Osteoblast (primary cell): ENCODE measurements at regions not wholly inside any gene's neighbourhood (a gene's known extent, or its start where the extent isn't known, plus 50 kb on each side); places are given as distances from the start of the nearest gene placed in this dataset.

Experiments used
- DNase-seq: peaks from one replicate; pipeline ENCODE4 v3.0.0; 2011; ENCODE audit warnings: low spot score, mixed read lengths; ENCODE audit not compliant: insufficient read length; ENCODE audit errors: missing footprints
- H2AFZ ChIP-seq: 2 replicates; pipeline ENCODE4 v1.6.0; 2011; ENCODE audit warnings: mild to moderate bottlenecking, low read length
- H3K27ac ChIP-seq: 2 replicates; pipeline ENCODE4 v1.5.1; 2011; ENCODE audit warnings: mild to moderate bottlenecking, low read depth, low read length, moderate library complexity
- H3K27me3 ChIP-seq: 2 replicates; pipeline ENCODE4 v1.6.0; 2012; ENCODE audit warnings: mild to moderate bottlenecking, control low read depth, inconsistent platforms, low read length, moderate library complexity; ENCODE audit not compliant: insufficient read depth
- H3K36me3 ChIP-seq: 2 replicates; pipeline ENCODE4 v1.5.1; 2011; ENCODE audit warnings: mild to moderate bottlenecking, low read length, control low read depth, moderate library complexity; ENCODE audit not compliant: insufficient read depth
- H3K4me1 ChIP-seq: 2 replicates; pipeline ENCODE4 v1.5.1; 2011; ENCODE audit warnings: mild to moderate bottlenecking, low read length, control low read depth, moderate library complexity; ENCODE audit not compliant: insufficient read depth
- H3K4me2 ChIP-seq: 2 replicates; pipeline ENCODE4 v1.6.0; 2011; ENCODE audit warnings: mild to moderate bottlenecking, low read length; ENCODE audit not compliant: insufficient read depth
- H3K4me3 ChIP-seq: fragments of 200-600 bp; sonication (generic); 3 replicates; pipeline ENCODE4 v1.5.1; 2012; ENCODE audit warnings: mild to moderate bottlenecking, low read length, inconsistent platforms; ENCODE audit not compliant: insufficient read depth
- H3K79me2 ChIP-seq: 2 replicates; pipeline ENCODE4 v1.6.0; 2012; ENCODE audit warnings: mild to moderate bottlenecking, low read length, control low read depth, inconsistent platforms; ENCODE audit not compliant: insufficient read depth
- H3K9me3 ChIP-seq: 2 replicates; pipeline ENCODE4 v1.5.1; 2011; ENCODE audit warnings: low read depth, low read length, control low read depth
- H4K20me1 ChIP-seq: 2 replicates; pipeline ENCODE4 v1.6.0; 2012; ENCODE audit warnings: mild to moderate bottlenecking, low read length, control low read depth; ENCODE audit not compliant: insufficient read depth
- TF ChIP-seq, protein P1 (sequence below): IDR thresholded peaks from 2 replicates; pipeline ENCODE4 v1.5.1; 2011; ENCODE audit warnings: mild to moderate bottlenecking, low read depth, low read length, moderate library complexity; ENCODE audit errors: extremely low read depth

- Histone ChIP-seq H3K27ac (no peak overlapping the region), H3K27me3 (no peaks in the 10 kb centered on the region), H3K4me3 (no peak overlapping the region), H3K4me1 (no peaks in the 10 kb centered on the region), H3K79me2 (no peaks in the 10 kb centered on the region), H3K36me3 (no peaks in the 10 kb centered on the region), H2AFZ (no peak overlapping the region), H3K9me3 (peaks cover 2% of the 10 kb centered on the region), H3K4me2 (no peak overlapping the region), H4K20me1 (no peaks in the 10 kb centered on the region)
- no peak for DNase-seq
- TF ChIP-seq, protein P1, sequence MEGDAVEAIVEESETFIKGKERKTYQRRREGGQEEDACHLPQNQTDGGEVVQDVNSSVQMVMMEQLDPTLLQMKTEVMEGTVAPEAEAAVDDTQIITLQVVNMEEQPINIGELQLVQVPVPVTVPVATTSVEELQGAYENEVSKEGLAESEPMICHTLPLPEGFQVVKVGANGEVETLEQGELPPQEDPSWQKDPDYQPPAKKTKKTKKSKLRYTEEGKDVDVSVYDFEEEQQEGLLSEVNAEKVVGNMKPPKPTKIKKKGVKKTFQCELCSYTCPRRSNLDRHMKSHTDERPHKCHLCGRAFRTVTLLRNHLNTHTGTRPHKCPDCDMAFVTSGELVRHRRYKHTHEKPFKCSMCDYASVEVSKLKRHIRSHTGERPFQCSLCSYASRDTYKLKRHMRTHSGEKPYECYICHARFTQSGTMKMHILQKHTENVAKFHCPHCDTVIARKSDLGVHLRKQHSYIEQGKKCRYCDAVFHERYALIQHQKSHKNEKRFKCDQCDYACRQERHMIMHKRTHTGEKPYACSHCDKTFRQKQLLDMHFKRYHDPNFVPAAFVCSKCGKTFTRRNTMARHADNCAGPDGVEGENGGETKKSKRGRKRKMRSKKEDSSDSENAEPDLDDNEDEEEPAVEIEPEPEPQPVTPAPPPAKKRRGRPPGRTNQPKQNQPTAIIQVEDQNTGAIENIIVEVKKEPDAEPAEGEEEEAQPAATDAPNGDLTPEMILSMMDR = no peak
Measured at GRCh38 chr11:115930886-115931547, 426.8 kb upstream of the CADM1 start.

DNA sequence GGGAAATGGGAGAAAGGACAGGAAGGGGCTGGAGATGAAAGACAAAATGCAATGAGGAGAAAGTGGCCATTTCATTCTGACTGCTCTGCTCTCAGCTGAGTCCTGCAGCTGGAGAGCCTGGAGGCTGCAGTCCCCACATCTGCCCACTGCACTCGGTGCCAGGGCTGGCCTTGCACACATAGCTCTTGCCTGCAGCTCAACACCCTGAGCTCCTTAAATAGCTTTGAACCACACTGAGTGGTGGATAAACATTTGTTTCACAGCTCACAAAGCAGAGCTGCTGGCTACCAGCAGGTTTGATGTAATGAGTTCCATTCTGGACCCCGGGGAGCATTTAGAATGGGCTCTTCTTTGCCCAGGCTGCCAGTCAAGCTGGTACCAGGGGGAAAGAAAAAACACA lies 426.1 kb upstream of the CADM1 start:
- DNase-seq = no peak
- H3K36me3 ChIP-seq = no peaks in the 10 kb centered on the region
- H2AFZ ChIP-seq = no peak overlapping the region
- no peak overlapping the region for H3K4me3 ChIP-seq
- H3K9me3 ChIP-seq = peaks cover 2% of the 10 kb centered on the region
- no peaks in the 10 kb centered on the region for H3K27me3 ChIP-seq
- H4K20me1 ChIP-seq = no peaks in the 10 kb centered on the region
- no peak overlapping the region for H3K4me2 ChIP-seq
- no peaks in the 10 kb centered on the region for H3K79me2 ChIP-seq
- TF ChIP-seq, protein P1 = no peak
- no peak overlapping the region for H3K27ac ChIP-seq
- H3K4me1 ChIP-seq = no peaks in the 10 kb centered on the region

- Histone ChIP-seq H3K27me3 (no peaks in the 10 kb centered on the region), H3K36me3 (no peaks in the 10 kb centered on the region), H4K20me1 (no peaks in the 10 kb centered on the region), H3K4me2 (no peak overlapping the region), H3K4me1 (no peaks in the 10 kb centered on the region), H3K79me2 (no peaks in the 10 kb centered on the region), H3K27ac (no peak overlapping the region), H2AFZ (no peak overlapping the region), H3K9me3 (peaks cover 5% of the 10 kb centered on the region), H3K4me3 (no peak overlapping the region)
- TF ChIP-seq, protein P1 = no peak
- no peak for DNase-seq
Measured at GRCh38 chr11:115929618-115930129, 425.5 kb upstream of the CADM1 start.

GRCh38 chr11:115928811-115929210 lies 424.6 kb upstream of the CADM1 start:
- Histone ChIP-seq H3K79me2 (no peaks in the 10 kb centered on the region), H3K27ac (no peak overlapping the region), H3K4me1 (no peaks in the 10 kb centered on the region), H3K36me3 (no peaks in the 10 kb centered on the region), H3K4me3 (no peak overlapping the region), H3K4me2 (no peak overlapping the region), H3K27me3 (no peaks in the 10 kb centered on the region), H2AFZ (no peak overlapping the region), H3K9me3 (peaks cover 5% of the 10 kb centered on the region), H4K20me1 (no peaks in the 10 kb centered on the region)
- TF ChIP-seq, protein P1 = no peak
- no peak for DNase-seq
